ENCODE measurements at regions not wholly inside any gene's neighbourhood (a gene's known extent, or its start where the extent isn't known, plus 50 kb on each side); places are given as distances from the start of the nearest gene placed in this dataset.

DNA sequence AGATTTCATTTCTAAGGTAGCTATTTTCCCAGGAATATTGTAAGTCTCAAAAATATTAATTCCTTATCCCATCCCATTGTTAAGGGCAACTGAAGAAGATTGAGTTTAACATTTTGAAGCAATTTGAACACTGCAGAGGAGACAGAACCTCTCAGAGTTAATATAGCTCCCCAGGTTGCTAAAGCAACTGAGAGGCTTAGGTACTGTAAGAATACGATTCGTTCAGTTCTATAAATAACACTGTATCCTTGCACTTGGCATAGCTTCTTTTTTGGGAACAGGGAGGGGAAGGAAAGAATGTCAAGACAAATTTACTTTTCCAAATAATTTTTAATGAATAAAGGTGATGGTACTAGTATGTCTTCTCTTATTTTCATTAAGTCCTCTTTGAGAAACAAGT lies 658.4 kb upstream of the CELF2 start:
- TF ChIP-seq, protein P1, sequence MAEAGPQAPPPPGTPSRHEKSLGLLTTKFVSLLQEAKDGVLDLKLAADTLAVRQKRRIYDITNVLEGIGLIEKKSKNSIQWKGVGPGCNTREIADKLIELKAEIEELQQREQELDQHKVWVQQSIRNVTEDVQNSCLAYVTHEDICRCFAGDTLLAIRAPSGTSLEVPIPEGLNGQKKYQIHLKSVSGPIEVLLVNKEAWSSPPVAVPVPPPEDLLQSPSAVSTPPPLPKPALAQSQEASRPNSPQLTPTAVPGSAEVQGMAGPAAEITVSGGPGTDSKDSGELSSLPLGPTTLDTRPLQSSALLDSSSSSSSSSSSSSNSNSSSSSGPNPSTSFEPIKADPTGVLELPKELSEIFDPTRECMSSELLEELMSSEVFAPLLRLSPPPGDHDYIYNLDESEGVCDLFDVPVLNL (IDR thresholded peaks at IDR 0.05; ENCODE audit: low read depth, low read length): no peak
- TF ChIP-seq POLR2AphosphoS5 (IDR thresholded peaks at IDR 0.05; ENCODE audit: low read length) (no peak), EP300 (IDR thresholded peaks at IDR 0.05; ENCODE audit: borderline replicate concordance in 1 of 2, control insufficient read depth in 1 of 2, low read depth in 2 of 2, low read length in 2 of 2) (no peak), POLR2A (IDR thresholded peaks at IDR 0.05; ENCODE audit: low read depth, low read length) (no peak), FOXM1 (IDR thresholded peaks at IDR 0.05; ENCODE audit: low read depth, low read length) (no peak), MXI1 (IDR thresholded peaks at IDR 0.05; ENCODE audit: low read depth, low read length) (no peak), SMC3 (IDR thresholded peaks at IDR 0.05; ENCODE audit: borderline replicate concordance, low read length) (no peak), KDM1A (IDR thresholded peaks at IDR 0.05; ENCODE audit: borderline replicate concordance) (no peak), NRF1 (conservative IDR thresholded peaks at IDR 0.05; ENCODE audit: low read depth, low read length) (no peak)
- TF ChIP-seq, protein P2, sequence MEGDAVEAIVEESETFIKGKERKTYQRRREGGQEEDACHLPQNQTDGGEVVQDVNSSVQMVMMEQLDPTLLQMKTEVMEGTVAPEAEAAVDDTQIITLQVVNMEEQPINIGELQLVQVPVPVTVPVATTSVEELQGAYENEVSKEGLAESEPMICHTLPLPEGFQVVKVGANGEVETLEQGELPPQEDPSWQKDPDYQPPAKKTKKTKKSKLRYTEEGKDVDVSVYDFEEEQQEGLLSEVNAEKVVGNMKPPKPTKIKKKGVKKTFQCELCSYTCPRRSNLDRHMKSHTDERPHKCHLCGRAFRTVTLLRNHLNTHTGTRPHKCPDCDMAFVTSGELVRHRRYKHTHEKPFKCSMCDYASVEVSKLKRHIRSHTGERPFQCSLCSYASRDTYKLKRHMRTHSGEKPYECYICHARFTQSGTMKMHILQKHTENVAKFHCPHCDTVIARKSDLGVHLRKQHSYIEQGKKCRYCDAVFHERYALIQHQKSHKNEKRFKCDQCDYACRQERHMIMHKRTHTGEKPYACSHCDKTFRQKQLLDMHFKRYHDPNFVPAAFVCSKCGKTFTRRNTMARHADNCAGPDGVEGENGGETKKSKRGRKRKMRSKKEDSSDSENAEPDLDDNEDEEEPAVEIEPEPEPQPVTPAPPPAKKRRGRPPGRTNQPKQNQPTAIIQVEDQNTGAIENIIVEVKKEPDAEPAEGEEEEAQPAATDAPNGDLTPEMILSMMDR (IDR thresholded peaks at IDR 0.05 in 2 of 3, conservative IDR thresholded peaks at IDR 0.05 in 1 of 3; ENCODE audit: control insufficient read depth in 2 of 3, extremely low read depth in 1 of 3, insufficient read depth in 1 of 3, low read depth in 3 of 3, low read length in 3 of 3): no peak
